Naive thymus-derived CD8-positive, alpha-beta T cell (primary cell): ENCODE measurements at regions not wholly inside any gene's neighbourhood (a gene's known extent, or its start where the extent isn't known, plus 50 kb on each side); places are given as distances from the start of the nearest gene placed in this dataset.
"Not testable (repeated sequence)": the region's sequence is repeated elsewhere in the genome, so short reads cannot be mapped to it uniquely, and the experiment has no call there.

Experiments used
- ATAC-seq, 2 donors: fragments of 150-1000 bp; cut with Tn5 transposase in 1 of 2; sonication (Bioruptor Pico), chemical (Tn5 transposase) in 1 of 2; 1 replicate in 1 of 2; 2 replicates in 1 of 2; pipeline ENCODE4 v1.10.0; 2021; ENCODE audit warnings: mild to moderate bottlenecking in 2 of 2, moderate library complexity in 2 of 2
- POLR2A ChIA-PET: fragments of 350-600 bp; sonication (Branson Sonifier 250); formaldehyde crosslinking; loops from one replicate; lab custom pipeline; 2021; ENCODE audit warnings: antibody characterized with exemption; lab: Charles Lee
- DNase-seq, 10 donors: peaks; one replicate each; pipeline versions ENCODE4 v3.0.0 to v3.0.0-alpha.2; 2020 to 2022
- H3K27ac Mint-ChIP-seq, 10 donors: one replicate each; pipeline ENCODE4 v1.8.0; 2020 to 2022; ENCODE audit warnings: mild to moderate bottlenecking in 10 of 10, mixed read lengths in 10 of 10, moderate library complexity in 4 of 10, inconsistent platforms in 1 of 10
- H3K27me3 Mint-ChIP-seq, 5 donors: one replicate each; pipeline ENCODE4 v1.8.0; 2021 to 2022; ENCODE audit warnings: mixed read lengths in 5 of 5
- H3K36me3 Mint-ChIP-seq, 3 donors: one replicate each; pipeline ENCODE4 v1.8.0; 2020 to 2022; ENCODE audit warnings: mixed read lengths in 3 of 3, mild to moderate bottlenecking in 2 of 3, inconsistent platforms in 1 of 3
- H3K4me1 Mint-ChIP-seq, 4 donors: one replicate each; pipeline ENCODE4 v1.8.0; 2021 to 2022; ENCODE audit warnings: mixed read lengths in 4 of 4
- H3K4me3 Mint-ChIP-seq, 10 donors: one replicate each; pipeline ENCODE4 v1.8.0; 2020 to 2022; ENCODE audit warnings: mild to moderate bottlenecking in 10 of 10, mixed read lengths in 10 of 10, moderate library complexity in 6 of 10, inconsistent platforms in 1 of 10
- H3K9me3 Mint-ChIP-seq, 9 donors: one replicate each; pipeline ENCODE4 v1.8.0; 2020 to 2022; ENCODE audit warnings: mixed read lengths in 9 of 9, mild to moderate bottlenecking in 3 of 9, inconsistent platforms in 1 of 9, moderate library complexity in 1 of 9

DNA sequence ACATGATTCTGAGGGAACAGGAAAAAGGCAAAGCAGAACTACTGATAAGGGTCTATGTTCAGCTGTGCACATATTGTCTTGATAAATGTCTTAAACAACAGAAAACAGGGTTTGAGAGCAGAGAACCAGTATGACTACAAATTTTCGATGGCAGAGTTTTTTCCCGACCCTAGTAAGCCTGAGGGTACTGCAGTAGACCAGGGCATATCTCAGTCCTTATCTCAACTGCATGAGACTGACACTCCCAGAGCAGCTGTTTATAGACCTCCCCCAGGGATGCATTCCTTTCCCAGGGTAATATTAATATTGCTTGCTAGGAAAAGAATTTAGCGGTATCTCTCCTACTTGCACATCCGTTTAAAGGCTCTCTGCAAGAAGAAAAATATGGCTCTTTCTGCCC is 1176.8 kb upstream of the ADGRB3 start:
- no peaks in the 10 kb centered on the region for H3K27me3 Mint-ChIP-seq
- no peak overlapping the region for H3K27ac Mint-ChIP-seq
- H3K36me3 Mint-ChIP-seq, result peaks cover 0 to 16% (median 3%) of the 10 kb centered on the region in 3 donors
- DNase-seq (no peak), ATAC-seq (no peak)
- POLR2A ChIA-PET, result no interaction called here
- no peak overlapping the region for H3K4me3 Mint-ChIP-seq
- H3K4me1 Mint-ChIP-seq, result no peaks in the 10 kb centered on the region
- H3K9me3 Mint-ChIP-seq, result peaks cover 21 to 42% (median 25%) of the 10 kb centered on the region in 9 donors

GRCh38 chr6:67451874-67452273 is 1183.2 kb upstream of the ADGRB3 start:
- Mint-ChIP-seq H3K4me1 (no peaks in the 10 kb centered on the region), H3K27me3 (no peaks in the 10 kb centered on the region)
- POLR2A ChIA-PET, result no interaction called here

DNA sequence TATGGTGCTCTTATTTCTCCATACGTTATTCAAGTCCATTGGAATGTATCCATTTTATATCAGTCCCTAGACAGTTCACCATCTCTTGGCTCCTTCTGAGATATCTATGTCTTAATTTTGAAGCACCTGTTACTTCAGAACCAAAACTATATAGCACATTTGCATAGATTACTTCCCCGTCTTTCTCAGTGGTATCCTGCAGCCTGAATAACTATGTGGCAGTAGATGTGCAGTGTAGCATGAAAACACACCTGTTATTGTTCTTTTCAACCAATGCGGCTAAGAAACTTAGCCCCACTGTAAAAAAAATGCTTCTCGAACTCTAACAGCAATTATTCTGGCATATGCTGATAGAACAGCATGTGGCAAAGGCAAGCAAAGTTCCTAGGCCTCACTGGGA is 1184.4 kb upstream of the ADGRB3 start:
- Mint-ChIP-seq H3K36me3 (no peaks in the 10 kb centered on the region), H3K27ac (no peak overlapping the region), H3K27me3 (no peaks in the 10 kb centered on the region), H3K4me3 (no peak overlapping the region), H3K4me1 (no peaks in the 10 kb centered on the region), H3K9me3 (peaks cover 0 to 28% (median 5%) of the 10 kb centered on the region in 9 donors)
- no peak for ATAC-seq
- DNase-seq, result no peak
- POLR2A ChIA-PET, result no interaction called here

More at GRCh38 chr6:67451874-67452273, 1183.2 kb upstream of the ADGRB3 start:
- ATAC-seq (no peak), DNase-seq (no peak)
- H3K4me3 Mint-ChIP-seq, result no peak overlapping the region
- no peaks in the 10 kb centered on the region for H3K36me3 Mint-ChIP-seq
- peaks cover 0 to 30% (median 6%) of the 10 kb centered on the region in 9 donors for H3K9me3 Mint-ChIP-seq
- no peak overlapping the region for H3K27ac Mint-ChIP-seq

- ATAC-seq (no peak), DNase-seq (no peak)
- Mint-ChIP-seq H3K9me3 (peaks cover 0 to 24% (median 2%) of the 10 kb centered on the region in 9 donors), H3K27me3 (no peaks in the 10 kb centered on the region), H3K27ac (no peak overlapping the region), H3K4me1 (no peaks in the 10 kb centered on the region), H3K36me3 (no peaks in the 10 kb centered on the region), H3K4me3 (no peak overlapping the region)
- POLR2A ChIA-PET, result no interaction called here
Measured at GRCh38 chr6:67449602-67450001, 1185.5 kb upstream of the ADGRB3 start.

DNA sequence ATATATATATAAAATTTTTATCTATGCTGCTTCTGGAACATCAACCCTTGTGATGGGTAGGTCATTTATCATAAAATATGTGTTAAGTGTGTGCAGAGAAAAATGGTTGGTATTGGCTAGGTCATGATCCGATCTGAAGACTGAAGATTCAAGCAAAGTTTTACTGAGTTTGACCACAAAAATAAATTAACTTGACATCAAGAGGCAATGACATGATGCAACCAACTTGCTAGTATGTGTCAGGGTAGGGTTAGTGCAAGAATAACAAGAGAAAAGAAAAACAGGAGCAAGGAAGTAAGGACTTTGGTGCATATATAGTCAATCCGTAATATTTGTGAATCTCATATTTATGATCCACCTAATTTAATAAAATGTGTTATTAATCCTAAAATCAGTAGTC is 1202.0 kb upstream of the ADGRB3 start:
- Mint-ChIP-seq H3K27ac (no peak overlapping the region), H3K36me3 (no peaks in the 10 kb centered on the region), H3K4me3 (no peak overlapping the region), H3K9me3 (peaks cover 0 to 7% (median 0%) of the 10 kb centered on the region in 9 donors), H3K27me3 (no peaks in the 10 kb centered on the region), H3K4me1 (no peaks in the 10 kb centered on the region)
- POLR2A ChIA-PET, result no interaction called here
- peak in 2 of 10 donors; percentile 4 for DNase-seq
- peak in 1 of 2 donors; percentile 30 for ATAC-seq

DNA sequence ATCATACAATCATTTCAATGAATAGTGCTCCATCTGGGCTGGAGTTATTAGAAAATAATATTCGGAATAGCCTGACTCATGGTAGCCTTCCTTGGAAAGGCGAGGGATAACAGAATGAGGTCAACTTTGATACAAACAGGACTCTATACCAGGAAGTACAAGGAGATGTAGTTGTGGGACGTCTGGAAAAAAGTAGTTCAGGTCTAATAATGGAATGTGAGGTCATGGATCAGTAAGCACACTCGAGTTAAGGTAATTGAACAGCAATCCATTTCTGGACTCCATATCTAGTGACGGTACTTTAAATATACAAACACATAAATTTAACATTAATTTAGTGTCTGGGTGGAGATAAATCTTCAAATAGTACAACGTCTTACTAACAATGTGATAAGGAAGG is 1204.0 kb upstream of the ADGRB3 start:
- DNase-seq (no peak), ATAC-seq (no peak)
- POLR2A ChIA-PET, result no interaction called here
- Mint-ChIP-seq H3K36me3 (no peaks in the 10 kb centered on the region), H3K4me1 (no peaks in the 10 kb centered on the region), H3K9me3 (peaks cover 2 to 15% (median 4%) of the 10 kb centered on the region in 9 donors), H3K27me3 (no peaks in the 10 kb centered on the region), H3K27ac (no peak overlapping the region), H3K4me3 (no peak overlapping the region)

- ATAC-seq, H3K27me3 Mint-ChIP-seq, DNase-seq, H3K4me3 Mint-ChIP-seq, H3K36me3 Mint-ChIP-seq, POLR2A ChIA-PET, H3K27ac Mint-ChIP-seq, H3K4me1 Mint-ChIP-seq: not testable (repeated sequence)
- H3K9me3 Mint-ChIP-seq, result peaks cover 2 to 26% (median 9%) of the 10 kb centered on the region in 9 donors
Measured at GRCh38 chr6:67426686-67427085, 1208.4 kb upstream of the ADGRB3 start.

DNA sequence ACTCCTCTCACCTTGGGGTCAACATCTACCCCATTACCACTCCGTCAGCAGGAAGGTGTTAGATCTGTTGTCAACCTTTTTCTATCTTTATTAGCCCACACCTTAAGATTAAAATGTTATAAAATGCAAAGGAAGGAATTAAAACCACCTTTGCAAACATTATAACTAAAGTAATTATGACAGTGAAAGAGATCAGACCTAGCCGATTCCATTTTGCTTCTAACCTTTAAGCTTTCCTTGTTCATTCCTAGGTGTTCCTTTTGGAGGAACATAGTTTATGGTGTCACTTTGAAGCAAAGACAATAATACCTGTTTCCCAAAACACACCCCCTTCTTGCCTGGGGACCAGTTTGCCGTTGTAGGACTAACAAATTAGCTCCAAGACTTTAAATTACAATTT is 1223.0 kb upstream of the ADGRB3 start:
- no peaks in the 10 kb centered on the region for H3K36me3 Mint-ChIP-seq
- H3K4me1 Mint-ChIP-seq, result no peaks in the 10 kb centered on the region
- peaks cover 0 to 13% (median 6%) of the 10 kb centered on the region in 9 donors for H3K9me3 Mint-ChIP-seq
- POLR2A ChIA-PET, result no interaction called here
- H3K27ac Mint-ChIP-seq, result no peak overlapping the region
- no peaks in the 10 kb centered on the region for H3K27me3 Mint-ChIP-seq
- ATAC-seq (no peak), DNase-seq (no peak)
- H3K4me3 Mint-ChIP-seq, result no peak overlapping the region

DNA sequence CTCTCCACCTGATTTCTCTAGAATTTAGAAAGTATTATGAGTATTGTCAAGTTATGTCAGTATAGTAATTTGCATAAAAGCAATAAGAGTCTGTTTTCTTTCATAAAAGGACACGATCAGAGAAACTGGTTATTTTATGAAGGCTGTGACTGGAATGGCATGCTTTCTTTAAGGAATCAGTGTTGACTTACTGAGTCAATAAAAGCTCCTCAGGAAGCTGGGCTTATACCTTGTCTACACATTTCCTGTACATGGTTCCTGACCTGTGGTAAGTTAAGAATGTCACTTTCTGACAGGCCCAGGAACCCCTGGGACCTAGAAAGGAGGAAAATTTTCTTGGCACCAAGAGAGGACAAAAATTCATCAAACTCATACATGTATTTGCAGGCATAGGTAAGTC is 1224.0 kb upstream of the ADGRB3 start:
- H3K9me3 Mint-ChIP-seq, result peaks cover 0 to 13% (median 6%) of the 10 kb centered on the region in 9 donors
- no peak for DNase-seq
- POLR2A ChIA-PET, result no interaction called here
- no peak for ATAC-seq
- H3K4me1 Mint-ChIP-seq, result no peaks in the 10 kb centered on the region
- no peak overlapping the region for H3K4me3 Mint-ChIP-seq
- no peak overlapping the region for H3K27ac Mint-ChIP-seq
- H3K36me3 Mint-ChIP-seq, result no peaks in the 10 kb centered on the region
- H3K27me3 Mint-ChIP-seq, result no peaks in the 10 kb centered on the region

DNA sequence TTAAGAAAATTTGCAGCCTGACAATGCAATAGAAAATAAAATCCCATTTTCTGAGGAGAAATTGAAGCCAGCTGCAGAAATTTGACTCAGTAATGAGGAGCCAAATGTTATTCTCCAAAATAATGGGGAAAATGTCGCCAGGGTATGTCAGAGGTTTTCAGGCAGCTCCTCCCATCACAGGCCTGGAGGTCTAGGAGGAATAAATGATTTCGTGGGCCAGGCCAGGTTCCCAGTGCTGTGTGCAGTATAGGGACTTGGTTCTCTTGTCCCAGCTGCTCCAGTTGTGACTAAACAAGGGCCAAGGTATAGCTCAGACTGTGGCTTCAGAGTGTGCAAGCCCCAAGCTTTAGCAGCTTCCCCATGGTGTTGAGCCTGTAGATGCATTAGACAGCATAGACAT is 1240.8 kb upstream of the ADGRB3 start:
- H3K27ac Mint-ChIP-seq, result no peak overlapping the region
- H3K27me3 Mint-ChIP-seq, result no peaks in the 10 kb centered on the region
- no peaks in the 10 kb centered on the region for H3K36me3 Mint-ChIP-seq
- no peak for DNase-seq
- ATAC-seq, result no peak
- no peaks in the 10 kb centered on the region for H3K4me1 Mint-ChIP-seq
- H3K9me3 Mint-ChIP-seq, result peaks cover 0 to 16% (median 7%) of the 10 kb centered on the region in 9 donors
- no peak overlapping the region for H3K4me3 Mint-ChIP-seq
- POLR2A ChIA-PET, result no interaction called here

DNA sequence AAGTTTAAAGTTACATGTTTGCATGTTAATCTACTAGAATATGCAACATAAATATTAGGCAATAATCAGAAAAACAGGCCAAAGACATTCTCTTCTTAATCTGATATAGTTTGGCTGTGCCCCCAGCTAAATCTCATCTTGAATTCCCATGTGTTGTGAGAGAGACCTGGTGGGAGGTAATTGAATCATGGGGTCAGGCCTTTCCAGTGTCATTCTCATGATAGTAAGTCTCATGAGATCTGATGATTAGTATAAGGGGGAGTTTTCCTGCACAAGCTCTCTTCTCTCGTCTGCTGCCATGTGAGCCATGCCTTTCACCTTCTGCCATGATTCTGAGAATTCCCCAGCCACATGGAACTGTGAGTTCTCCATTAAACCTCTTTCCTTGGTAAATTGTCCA is 1241.7 kb upstream of the ADGRB3 start:
- Mint-ChIP-seq H3K27me3 (no peaks in the 10 kb centered on the region), H3K36me3 (no peaks in the 10 kb centered on the region), H3K4me1 (no peaks in the 10 kb centered on the region), H3K27ac (no peak overlapping the region), H3K9me3 (peaks cover 0 to 16% (median 9%) of the 10 kb centered on the region in 9 donors), H3K4me3 (no peak overlapping the region)
- ATAC-seq (no peak), DNase-seq (no peak)
- POLR2A ChIA-PET, result no interaction called here

GRCh38 chr6:67391955-67392354 is 1243.1 kb upstream of the ADGRB3 start:
- Mint-ChIP-seq H3K27ac (no peak overlapping the region), H3K27me3 (no peaks in the 10 kb centered on the region), H3K36me3 (no peaks in the 10 kb centered on the region), H3K4me1 (no peaks in the 10 kb centered on the region), H3K9me3 (peaks cover 0 to 16% (median 9%) of the 10 kb centered on the region in 9 donors), H3K4me3 (no peak overlapping the region)
- POLR2A ChIA-PET, result no interaction called here
- no peak for DNase-seq
- no peak for ATAC-seq

DNA sequence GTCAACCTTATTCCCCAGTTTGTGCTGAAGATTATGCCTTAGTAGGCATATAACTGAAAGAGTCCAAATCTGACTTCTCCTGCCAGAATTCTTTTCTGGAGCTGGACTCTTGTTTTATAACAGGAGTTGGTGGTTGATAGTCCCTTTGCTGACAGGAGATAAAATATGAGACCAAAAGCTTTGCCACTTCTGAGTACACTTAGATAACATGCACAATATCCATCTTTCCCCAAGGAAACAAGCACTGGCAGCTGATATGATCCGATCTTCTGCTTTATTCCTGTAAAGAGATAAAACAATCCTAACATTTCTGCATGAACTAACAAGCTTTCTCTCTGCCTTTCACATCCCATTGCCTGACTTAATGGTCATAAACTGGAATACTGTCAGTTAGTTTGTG is 1265.4 kb upstream of the ADGRB3 start:
- Mint-ChIP-seq H3K4me3 (no peak overlapping the region), H3K36me3 (no peaks in the 10 kb centered on the region), H3K9me3 (peaks cover 0 to 10% (median 0%) of the 10 kb centered on the region in 9 donors), H3K27ac (no peak overlapping the region), H3K4me1 (no peaks in the 10 kb centered on the region), H3K27me3 (no peaks in the 10 kb centered on the region)
- DNase-seq, result no peak
- POLR2A ChIA-PET, result no interaction called here
- ATAC-seq, result no peak

DNA sequence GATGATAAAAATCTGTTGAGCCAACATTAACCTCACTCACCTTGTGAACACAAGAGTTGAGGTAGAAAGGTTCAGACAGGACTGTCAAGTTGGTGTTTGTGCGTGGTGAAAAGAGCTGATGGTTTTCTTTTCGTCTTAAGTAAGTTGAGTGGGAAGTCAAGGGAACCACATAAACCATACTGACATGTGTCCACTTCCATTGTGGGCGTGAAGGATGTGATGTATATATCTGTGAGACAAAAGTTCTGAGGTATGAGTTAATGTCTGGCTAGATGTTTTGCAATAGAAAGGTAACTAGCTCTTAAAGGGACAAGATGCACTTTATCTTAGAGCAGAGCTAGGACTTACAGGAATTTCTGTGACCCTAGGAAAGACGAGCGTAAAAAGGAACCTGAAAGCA is 1272.1 kb upstream of the ADGRB3 start:
- Mint-ChIP-seq H3K4me1 (peaks cover 0 to 5% (median 0%) of the 10 kb centered on the region in 4 donors), H3K27ac (no peak overlapping the region), H3K4me3 (no peak overlapping the region), H3K9me3 (peaks cover 0 to 5% (median 0%) of the 10 kb centered on the region in 9 donors), H3K36me3 (no peaks in the 10 kb centered on the region), H3K27me3 (no peaks in the 10 kb centered on the region)
- ATAC-seq (no peak), DNase-seq (no peak)
- POLR2A ChIA-PET, result no interaction called here
